H1 (cell line): ENCODE measurements at regions not wholly inside any gene's neighbourhood (a gene's known extent, or its start where the extent isn't known, plus 50 kb on each side); places are given as distances from the start of the nearest gene placed in this dataset.

Source experiments
- CTCF ChIA-PET: fragments of 300-600 bp; sonication (Branson Sonifier 250); formaldehyde crosslinking; loops from one replicate; lab custom pipeline; 2021; ENCODE audit not compliant: partially characterized antibody; lab: Charles Lee
- POLR2A ChIA-PET: fragments of 300-600 bp; sonication (Branson Sonifier 250); formaldehyde crosslinking; loops from one replicate; lab custom pipeline; 2021; ENCODE audit warnings: inconsistent platforms; ENCODE audit not compliant: partially characterized antibody; lab: Charles Lee
- DNase-seq, 2 experiments: peaks; one replicate each; pipeline versions ENCODE4 v3.0.0 to v3.0.0-alpha.2; 2010 to 2022; ENCODE audit warnings: low spot score in 2 of 2, low read depth in 1 of 2, mixed read lengths in 1 of 2
- FAIRE-seq: peaks from 2 replicates; lab custom pipeline; 2011; peaks lifted over from hg19 to GRCh38; lab: Jason Lieb, UNC
- H2AFZ ChIP-seq: 2 replicates; pipeline ENCODE4 v1.8.1; 2012; ENCODE audit warnings: low read length, inconsistent platforms
- H2AK5ac ChIP-seq: 2 replicates; pipeline ENCODE4 v1.6.1; 2013; ENCODE audit warnings: low read depth, low read length
- H2BK120ac ChIP-seq: replicated peaks from 2 replicates; pipeline ENCODE3; 2013; ENCODE audit warnings: low read depth, low read length, inconsistent platforms
- H2BK12ac ChIP-seq: 2 replicates; pipeline ENCODE4 v1.6.1; 2013; ENCODE audit warnings: low read depth, low read length
- H2BK15ac ChIP-seq: 2 replicates; pipeline ENCODE4 v1.6.1; 2013; ENCODE audit warnings: low read length
- H2BK20ac ChIP-seq: 2 replicates; pipeline ENCODE4 v1.6.1; 2013; ENCODE audit warnings: low read length
- H2BK5ac ChIP-seq: 2 replicates; pipeline ENCODE4 v1.6.1; 2013; ENCODE audit warnings: low read depth, low read length
- H3K14ac ChIP-seq: 2 replicates; pipeline ENCODE4 v1.6.1; 2013; ENCODE audit warnings: inconsistent platforms; ENCODE audit not compliant: insufficient read length
- H3K18ac ChIP-seq: 2 replicates; pipeline ENCODE4 v1.6.1; 2013; ENCODE audit warnings: low read length; ENCODE audit errors: extremely low read depth
- H3K23ac ChIP-seq: 2 replicates; pipeline ENCODE4 v1.6.1; 2013; ENCODE audit warnings: inconsistent platforms; ENCODE audit not compliant: insufficient read length
- H3K23me2 ChIP-seq: 2 replicates; pipeline ENCODE4 v1.6.1; 2013; ENCODE audit warnings: low read depth, low read length
- H3K27ac ChIP-seq: 2 replicates; pipeline ENCODE4 v1.6.1; 2011; ENCODE audit warnings: low read depth, low read length, inconsistent platforms
- H3K27me3 ChIP-seq, 4 experiments: replicated peaks in 1 of 4; 1 replicate in 1 of 4; 2 replicates in 3 of 4; pipeline versions ENCODE4 v1.6.1 to v1.8.1; 2011 to 2013; ENCODE audit warnings: low read length in 3 of 4, mild to moderate bottlenecking in 3 of 4, inconsistent platforms in 2 of 4, mixed read lengths in 2 of 4, moderate library complexity in 1 of 4; ENCODE audit not compliant: control insufficient read depth in 3 of 4, insufficient read depth in 3 of 4; ENCODE audit errors: extremely low read depth in 1 of 4
- H3K36me3 ChIP-seq, 4 experiments: 2 replicates each; pipeline versions ENCODE4 v1.6.1 to v1.8.1; 2011 to 2013; ENCODE audit warnings: mild to moderate bottlenecking in 4 of 4, low read length in 3 of 4, moderate library complexity in 2 of 4, control low read depth in 1 of 4, inconsistent platforms in 1 of 4; ENCODE audit not compliant: insufficient read depth in 4 of 4, control insufficient read depth in 2 of 4
- H3K4ac ChIP-seq: replicated peaks from 2 replicates; pipeline ENCODE3; 2013; ENCODE audit warnings: low read length, low read depth, mixed read lengths, inconsistent platforms; ENCODE audit not compliant: insufficient read length
- H3K4me1 ChIP-seq, 4 experiments: replicated peaks in 1 of 4; 1 replicate in 1 of 4; 2 replicates in 3 of 4; pipeline versions ENCODE4 v1.6.1 to v1.8.1; 2011 to 2013; ENCODE audit warnings: low read length in 3 of 4, inconsistent platforms in 2 of 4, mixed read lengths in 1 of 4; ENCODE audit not compliant: insufficient read depth in 4 of 4, control insufficient read depth in 3 of 4
- H3K4me2 ChIP-seq, 2 experiments: 2 replicates each; pipeline versions ENCODE4 v1.6.1 to v1.8.1; 2011 to 2013; ENCODE audit warnings: low read depth in 2 of 2, low read length in 2 of 2, control low read depth in 1 of 2, inconsistent platforms in 1 of 2, mild to moderate bottlenecking in 1 of 2; ENCODE audit not compliant: insufficient read depth in 1 of 2
- H3K4me3 ChIP-seq, 4 experiments: fragments of 200-600, 300-600 bp in 1 of 4; sonication (generic), shearing (Covaris generic), sonication (Bioruptor Twin) in 1 of 4; 2 replicates each; pipeline versions ENCODE4 v1.5.1 to v1.8.1; 2011 to 2016; ENCODE audit warnings: low read length in 4 of 4, low read depth in 3 of 4, control low read depth in 2 of 4, inconsistent platforms in 2 of 4, mild to moderate bottlenecking in 2 of 4, mixed read lengths in 1 of 4, moderate library complexity in 1 of 4; ENCODE audit not compliant: insufficient read depth in 2 of 4; ENCODE audit errors: extremely low read depth in 1 of 4
- H3K56ac ChIP-seq: replicated peaks from 2 replicates; pipeline ENCODE3; 2013; ENCODE audit warnings: low read depth, mild to moderate bottlenecking, mixed read lengths, low read length, inconsistent platforms; ENCODE audit not compliant: insufficient read length
- H3K79me1 ChIP-seq: 2 replicates; pipeline ENCODE4 v1.6.1; 2013; ENCODE audit warnings: low read depth, low read length, control low read depth
- H3K79me2 ChIP-seq, 2 experiments: 2 replicates each; pipeline versions ENCODE4 v1.6.1 to v1.8.1; 2012 to 2013; ENCODE audit warnings: low read length in 2 of 2, mild to moderate bottlenecking in 2 of 2, inconsistent platforms in 1 of 2; ENCODE audit not compliant: insufficient read depth in 2 of 2, control insufficient read depth in 1 of 2
- H3K9ac ChIP-seq, 4 experiments: replicated peaks in 1 of 4; 1 replicate in 1 of 4; 2 replicates in 3 of 4; pipeline versions ENCODE4 v1.6.1 to v1.8.1; 2011 to 2013; ENCODE audit warnings: low read depth in 3 of 4, low read length in 3 of 4, control low read depth in 2 of 4, mild to moderate bottlenecking in 2 of 4, moderate library complexity in 2 of 4, inconsistent platforms in 1 of 4; ENCODE audit errors: extremely low read depth in 1 of 4
- H3K9me3 ChIP-seq, 2 experiments: 2 replicates each; pipeline versions ENCODE4 v1.6.1 to v1.8.1; 2012 to 2013; ENCODE audit warnings: mild to moderate bottlenecking in 2 of 2, moderate library complexity in 2 of 2, control low read depth in 1 of 2, inconsistent platforms in 1 of 2, low read depth in 1 of 2, low read length in 1 of 2, mixed read lengths in 1 of 2; ENCODE audit not compliant: insufficient read depth in 2 of 2
- H4K20me1 ChIP-seq, 2 experiments: replicated peaks in 1 of 2; 2 replicates each; pipeline versions ENCODE3 to v1.8.1; 2011 to 2013; ENCODE audit warnings: inconsistent platforms in 2 of 2, low read length in 2 of 2, mild to moderate bottlenecking in 1 of 2; ENCODE audit not compliant: insufficient read depth in 2 of 2, control insufficient read depth in 1 of 2
- H4K5ac ChIP-seq: 2 replicates; pipeline ENCODE4 v1.6.1; 2013; ENCODE audit warnings: low read length, low read depth, mixed read lengths, inconsistent platforms; ENCODE audit not compliant: insufficient read length
- H4K8ac ChIP-seq: 2 replicates; pipeline ENCODE4 v1.8.0; 2013; ENCODE audit warnings: mild to moderate bottlenecking, moderate library complexity, low read length, inconsistent platforms; ENCODE audit not compliant: insufficient read depth; ENCODE audit errors: extremely low read depth
- H4K91ac ChIP-seq: replicated peaks from 2 replicates; pipeline ENCODE3; 2013; ENCODE audit warnings: low read length, mixed read lengths, inconsistent platforms; ENCODE audit not compliant: insufficient read length
- ASH2L ChIP-seq: fragments of 200-600, 300-600 bp; sonication (generic); IDR thresholded peaks from one replicate; pipeline ENCODE4 v1.7.1; 2017; ENCODE audit warnings: low read length
- BACH1 ChIP-seq: IDR thresholded peaks from 2 replicates; pipeline ENCODE4 v1.6.1; 2012; ENCODE audit warnings: low read length, improper control_type of control experiment
- CTBP2 ChIP-seq: IDR thresholded peaks from 2 replicates; pipeline ENCODE4 v1.7.0; 2011; ENCODE audit warnings: borderline replicate concordance, mild to moderate bottlenecking, moderate library complexity, mixed read lengths, low read length; ENCODE audit not compliant: insufficient read depth, insufficient read length
- EZH2 ChIP-seq: fragments of 200-600 bp; sonication (generic); IDR thresholded peaks from 2 replicates; pipeline ENCODE4 v1.7.1; 2012; ENCODE audit warnings: low read depth, mild to moderate bottlenecking, moderate library complexity, low read length, inconsistent platforms; ENCODE audit not compliant: severe bottlenecking
- KDM4A ChIP-seq: IDR thresholded peaks from one replicate; pipeline ENCODE4 v1.7.1; 2012; ENCODE audit warnings: low read depth, mild to moderate bottlenecking, moderate library complexity, low read length, inconsistent platforms; ENCODE audit not compliant: severe bottlenecking
- POU5F1 ChIP-seq: IDR thresholded peaks from 2 replicates; pipeline ENCODE4 v1.6.1; 2011; ENCODE audit warnings: low read depth, mild to moderate bottlenecking, low read length, moderate library complexity
- SAP30 ChIP-seq: fragments of 300-600 bp; sonication (generic); IDR thresholded peaks from 2 replicates; pipeline ENCODE4 v1.7.1; 2012; ENCODE audit warnings: low read length, moderate library complexity, mild to moderate bottlenecking, inconsistent platforms; ENCODE audit not compliant: insufficient read depth, insufficient replicate concordance
- SP4 ChIP-seq: IDR thresholded peaks from 2 replicates; pipeline ENCODE4 v1.6.1; 2012; ENCODE audit warnings: low read length, inconsistent platforms
- TBP ChIP-seq: IDR thresholded peaks from 2 replicates; pipeline ENCODE4 v1.6.1; 2011; ENCODE audit warnings: low read depth, low read length, improper control_type of control experiment
- YY1 ChIP-seq: IDR thresholded peaks from 2 replicates; pipeline ENCODE4 v1.6.1; 2011; ENCODE audit warnings: low read depth, mild to moderate bottlenecking, low read length
- WGBS, 2 experiments: shearing (Covaris generic) in 1 of 2; methylation state at CpG; one replicate each; pipeline versions ENCODE4 v1.1.6 to v1.1.7; 2013 to 2015; ENCODE audit warnings: low lambda C conversion rate in 2 of 2, mixed read lengths in 2 of 2, inconsistent platforms in 1 of 2, low coverage in 1 of 2, missing lambda C conversion rate in 1 of 2; ENCODE audit not compliant: insufficient replicate concordance in 2 of 2, insufficient coverage in 1 of 2, insufficient read length in 1 of 2; ENCODE audit errors: extremely low coverage in 1 of 2, missing lambda C conversion rate in 1 of 2; 5-methylcytosine and 5-hydroxymethylcytosine counted together
- TF ChIP-seq, protein P1 (sequence below): IDR thresholded peaks from 2 replicates; pipeline ENCODE4 v1.6.1; 2012; ENCODE audit warnings: inconsistent platforms
- TF ChIP-seq, protein P2 (sequence below): IDR thresholded peaks from 2 replicates; pipeline ENCODE4 v1.6.1; 2012; ENCODE audit warnings: inconsistent platforms

DNA sequence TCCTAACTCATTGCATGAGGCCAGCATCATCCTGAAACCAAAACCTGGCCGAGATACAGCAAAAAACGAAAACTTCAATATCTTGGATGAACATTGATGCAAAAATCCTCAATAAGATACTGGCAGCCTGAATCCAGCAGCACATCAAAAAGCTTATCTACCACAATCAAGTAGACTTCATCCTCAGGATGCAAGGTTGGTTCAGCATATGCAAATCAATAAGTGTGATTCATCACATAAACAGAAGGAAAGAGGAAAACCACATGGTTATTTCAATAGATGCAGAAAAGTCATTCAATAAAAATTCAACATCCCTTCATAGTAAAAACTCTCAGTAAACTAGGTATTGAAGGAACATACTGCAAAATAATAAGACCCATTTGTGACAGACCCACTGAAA, 56.5 kb upstream of the PPFIA2 start:
- no peak overlapping the region for H3K27ac ChIP-seq
- no peak for DNase-seq
- no peak overlapping the region for H3K23ac ChIP-seq
- H2BK15ac ChIP-seq, result no peak overlapping the region
- H3K27me3 ChIP-seq, result no peaks in the 10 kb centered on the region
- H3K79me2 ChIP-seq, result no peaks in the 10 kb centered on the region
- FAIRE-seq, result no peak
- no peak overlapping the region for H3K4me3 ChIP-seq
- H2BK12ac ChIP-seq, result no peak overlapping the region
- ChIA-PET POLR2A (no interaction called here), CTCF (no interaction called here)
- H3K4me2 ChIP-seq, result no peak overlapping the region
- H3K9ac ChIP-seq, result no peak overlapping the region
- no peak overlapping the region for H2BK5ac ChIP-seq
- H3K23me2 ChIP-seq, result no peaks in the 10 kb centered on the region
- no peak overlapping the region for H2BK120ac ChIP-seq
- TF ChIP-seq POU5F1 (no peak), SP4 (no peak), EZH2 (no peak), CTBP2 (no peak), BACH1 (no peak), SAP30 (no peak), YY1 (no peak), ASH2L (no peak), TBP (no peak), KDM4A (no peak)
- TF ChIP-seq, protein P1, sequence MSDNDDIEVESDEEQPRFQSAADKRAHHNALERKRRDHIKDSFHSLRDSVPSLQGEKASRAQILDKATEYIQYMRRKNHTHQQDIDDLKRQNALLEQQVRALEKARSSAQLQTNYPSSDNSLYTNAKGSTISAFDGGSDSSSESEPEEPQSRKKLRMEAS, result no peak
- TF ChIP-seq, protein P2, sequence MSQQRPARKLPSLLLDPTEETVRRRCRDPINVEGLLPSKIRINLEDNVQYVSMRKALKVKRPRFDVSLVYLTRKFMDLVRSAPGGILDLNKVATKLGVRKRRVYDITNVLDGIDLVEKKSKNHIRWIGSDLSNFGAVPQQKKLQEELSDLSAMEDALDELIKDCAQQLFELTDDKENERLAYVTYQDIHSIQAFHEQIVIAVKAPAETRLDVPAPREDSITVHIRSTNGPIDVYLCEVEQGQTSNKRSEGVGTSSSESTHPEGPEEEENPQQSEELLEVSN, result no peak
- H3K18ac ChIP-seq, result no peak overlapping the region
- H2AK5ac ChIP-seq, result no peak overlapping the region
- H2AFZ ChIP-seq, result no peak overlapping the region
- H2BK20ac ChIP-seq, result no peak overlapping the region
- no peaks in the 10 kb centered on the region for H3K36me3 ChIP-seq
- H3K56ac ChIP-seq, result no peak overlapping the region
- peaks cover 0 to 5% (median 0%) of the 10 kb centered on the region in 4 experiments; a peak in 4 of 7 replicates for H3K4me1 ChIP-seq
- H3K79me1 ChIP-seq, result no peaks in the 10 kb centered on the region
- H4K5ac ChIP-seq, result no peak overlapping the region
- H4K91ac ChIP-seq, result no peak overlapping the region
- no peaks in the 10 kb centered on the region for H3K9me3 ChIP-seq
- WGBS, 2 experiments, result 95% methylated on average over 2 of the region's 2 CpGs; no CpG with 5 or more reads in 1 of the 2 experiments
- no peaks in the 10 kb centered on the region for H4K20me1 ChIP-seq
- H3K14ac ChIP-seq, result no peak overlapping the region
- no peak overlapping the region for H4K8ac ChIP-seq
- H3K4ac ChIP-seq, result no peak overlapping the region
